Effector memory CD8-positive, alpha-beta T cell (primary cell): ENCODE measurements at regions not wholly inside any gene's neighbourhood (a gene's known extent, or its start where the extent isn't known, plus 50 kb on each side); places are given as distances from the start of the nearest gene placed in this dataset.

Experiments used
- ATAC-seq: fragments of 150-1000 bp; cut with Tn5 transposase; replicated peaks from 2 replicates; pipeline ENCODE4 v1.10.0; 2021; ENCODE audit warnings: mild to moderate bottlenecking, moderate library complexity
- DNase-seq, 3 experiments: peaks; one replicate each; pipeline ENCODE4 v3.0.0; 2021
- H3K27ac Mint-ChIP-seq, 2 donors: one replicate each; pipeline ENCODE4 v1.8.0; 2022; ENCODE audit warnings: mild to moderate bottlenecking in 2 of 2, mixed read lengths in 2 of 2, moderate library complexity in 2 of 2
- H3K27me3 Mint-ChIP-seq, 2 donors: one replicate each; pipeline ENCODE4 v1.8.0; 2022; ENCODE audit warnings: mixed read lengths in 2 of 2
- H3K36me3 Mint-ChIP-seq: one replicate; pipeline ENCODE4 v1.8.0; 2022; ENCODE audit warnings: mild to moderate bottlenecking, moderate library complexity, mixed read lengths; ENCODE audit not compliant: insufficient read depth
- H3K4me1 Mint-ChIP-seq, 2 donors: one replicate each; pipeline ENCODE4 v1.8.0; 2022; ENCODE audit warnings: low read depth in 2 of 2, mixed read lengths in 2 of 2
- H3K4me3 Mint-ChIP-seq, 2 donors: one replicate each; pipeline ENCODE4 v1.8.0; 2022; ENCODE audit warnings: mild to moderate bottlenecking in 2 of 2, mixed read lengths in 2 of 2, moderate library complexity in 2 of 2
- H3K9me3 Mint-ChIP-seq, 2 donors: one replicate each; pipeline ENCODE4 v1.8.0; 2022; ENCODE audit warnings: mixed read lengths in 2 of 2

GRCh38 chr16:86869288-86870022, 291.1 kb downstream of the FOXL1 start:
- Mint-ChIP-seq H3K36me3 (no peaks in the 10 kb centered on the region), H3K4me3 (no peak overlapping the region), H3K27ac (no peak overlapping the region), H3K9me3 (no peaks in the 10 kb centered on the region), H3K4me1 (no peaks in the 10 kb centered on the region), H3K27me3 (peaks cover 20 to 25% of the 10 kb centered on the region in 2 donors)
- ATAC-seq (no peak), DNase-seq (no peak)

- H3K36me3 Mint-ChIP-seq = no peaks in the 10 kb centered on the region
- H3K4me3 Mint-ChIP-seq = no peak overlapping the region
- H3K27ac Mint-ChIP-seq = no peak overlapping the region
- H3K4me1 Mint-ChIP-seq = no peaks in the 10 kb centered on the region
- H3K9me3 Mint-ChIP-seq = no peaks in the 10 kb centered on the region
- no peak for DNase-seq
- H3K27me3 Mint-ChIP-seq = peaks cover 23 to 25% of the 10 kb centered on the region in 2 donors
- ATAC-seq = no peak
Measured at GRCh38 chr16:86870380-86870779, 292.0 kb downstream of the FOXL1 start.

GRCh38 chr16:86872131-86872530, 293.8 kb downstream of the FOXL1 start:
- Mint-ChIP-seq H3K4me3 (no peak overlapping the region), H3K4me1 (no peaks in the 10 kb centered on the region), H3K27ac (no peak overlapping the region), H3K27me3 (peaks cover 27 to 34% of the 10 kb centered on the region in 2 donors), H3K36me3 (peaks cover 2% of the 10 kb centered on the region), H3K9me3 (no peaks in the 10 kb centered on the region)
- no peak for DNase-seq
- ATAC-seq = no peak

- no peak overlapping the region for H3K4me3 Mint-ChIP-seq
- ATAC-seq = no peak
- peaks cover 2% of the 10 kb centered on the region for H3K36me3 Mint-ChIP-seq
Measured at GRCh38 chr16:86872833-86873232, 294.5 kb downstream of the FOXL1 start.

GRCh38 chr16:86874141-86874540, 295.8 kb downstream of the FOXL1 start:
- Mint-ChIP-seq H3K36me3 (peaks cover 2% of the 10 kb centered on the region), H3K9me3 (no peaks in the 10 kb centered on the region), H3K27ac (no peak overlapping the region), H3K4me1 (no peaks in the 10 kb centered on the region), H3K4me3 (no peak overlapping the region), H3K27me3 (peaks cover 45 to 48% of the 10 kb centered on the region in 2 donors)
- DNase-seq = peak in 1 of 3 experiments; percentile 5
- ATAC-seq = no peak

More at GRCh38 chr16:86872833-86873232, 294.5 kb downstream of the FOXL1 start:
- no peak for DNase-seq
- Mint-ChIP-seq H3K4me1 (no peaks in the 10 kb centered on the region), H3K27me3 (peaks cover 33 to 41% of the 10 kb centered on the region in 2 donors), H3K9me3 (no peaks in the 10 kb centered on the region), H3K27ac (no peak overlapping the region)

GRCh38 chr16:86876499-86876898, 298.1 kb downstream of the FOXL1 start:
- no peak overlapping the region for H3K27ac Mint-ChIP-seq
- H3K4me1 Mint-ChIP-seq = no peaks in the 10 kb centered on the region
- no peaks in the 10 kb centered on the region for H3K9me3 Mint-ChIP-seq
- DNase-seq (no peak), ATAC-seq (no peak)
- H3K36me3 Mint-ChIP-seq = peaks cover 2% of the 10 kb centered on the region
- peaks cover 61 to 67% of the 10 kb centered on the region in 2 donors for H3K27me3 Mint-ChIP-seq
- H3K4me3 Mint-ChIP-seq = no peak overlapping the region

- H3K36me3 Mint-ChIP-seq = peaks cover 2% of the 10 kb centered on the region
- no peak overlapping the region for H3K4me3 Mint-ChIP-seq
- no peaks in the 10 kb centered on the region for H3K9me3 Mint-ChIP-seq
- H3K27me3 Mint-ChIP-seq = peaks cover 59 to 73% of the 10 kb centered on the region in 2 donors
- no peaks in the 10 kb centered on the region for H3K4me1 Mint-ChIP-seq
- ATAC-seq (no peak), DNase-seq (no peak)
- H3K27ac Mint-ChIP-seq = no peak overlapping the region
Measured at GRCh38 chr16:86877108-86877507, 298.8 kb downstream of the FOXL1 start.

- DNase-seq (no peak), ATAC-seq (no peak)
- H3K36me3 Mint-ChIP-seq = peaks cover 2% of the 10 kb centered on the region
- H3K27me3 Mint-ChIP-seq = peaks cover 59 to 72% of the 10 kb centered on the region in 2 donors
- H3K9me3 Mint-ChIP-seq = no peaks in the 10 kb centered on the region
- no peak overlapping the region for H3K4me3 Mint-ChIP-seq
- peak overlapping the region in 1 of 2 donors; percentile 12 for H3K27ac Mint-ChIP-seq
- H3K4me1 Mint-ChIP-seq = no peaks in the 10 kb centered on the region
Measured at GRCh38 chr16:86877835-86878234, 299.5 kb downstream of the FOXL1 start.

- Mint-ChIP-seq H3K9me3 (no peaks in the 10 kb centered on the region), H3K27ac (peak overlapping the region in 1 of 2 donors; percentile 12), H3K4me1 (no peaks in the 10 kb centered on the region), H3K4me3 (no peak overlapping the region), H3K27me3 (peaks cover 63 to 74% of the 10 kb centered on the region in 2 donors), H3K36me3 (peaks cover 2% of the 10 kb centered on the region)
- ATAC-seq (no peak), DNase-seq (no peak)
Measured at GRCh38 chr16:86878236-86879080, 300.1 kb downstream of the FOXL1 start.

GRCh38 chr16:86879268-86879667, 300.9 kb downstream of the FOXL1 start:
- Mint-ChIP-seq H3K27me3 (peaks cover 69 to 73% of the 10 kb centered on the region in 2 donors), H3K4me3 (no peak overlapping the region), H3K36me3 (peaks cover 2% of the 10 kb centered on the region), H3K9me3 (no peaks in the 10 kb centered on the region), H3K27ac (no peak overlapping the region), H3K4me1 (no peaks in the 10 kb centered on the region)
- ATAC-seq (no peak), DNase-seq (no peak)

GRCh38 chr16:86880316-86881117, 302.2 kb downstream of the FOXL1 start:
- Mint-ChIP-seq H3K4me1 (no peaks in the 10 kb centered on the region), H3K4me3 (no peak overlapping the region), H3K27me3 (peaks cover 80 to 82% of the 10 kb centered on the region in 2 donors), H3K27ac (no peak overlapping the region), H3K36me3 (peaks cover 2% of the 10 kb centered on the region), H3K9me3 (no peaks in the 10 kb centered on the region)
- ATAC-seq (no peak), DNase-seq (no peak)

GRCh38 chr16:86881118-86881510, 302.8 kb downstream of the FOXL1 start:
- Mint-ChIP-seq H3K9me3 (no peaks in the 10 kb centered on the region), H3K27me3 (peaks cover 76 to 86% of the 10 kb centered on the region in 2 donors), H3K27ac (no peak overlapping the region), H3K36me3 (no peaks in the 10 kb centered on the region), H3K4me1 (no peaks in the 10 kb centered on the region), H3K4me3 (no peak overlapping the region)
- DNase-seq (no peak), ATAC-seq (no peak)

- Mint-ChIP-seq H3K36me3 (no peaks in the 10 kb centered on the region), H3K27me3 (peaks cover 72 to 88% of the 10 kb centered on the region in 2 donors), H3K4me3 (no peak overlapping the region), H3K9me3 (no peaks in the 10 kb centered on the region), H3K4me1 (no peaks in the 10 kb centered on the region), H3K27ac (no peak overlapping the region)
- ATAC-seq (no peak), DNase-seq (no peak)
Measured at GRCh38 chr16:86881861-86882273, 303.5 kb downstream of the FOXL1 start.
